Gastroesophageal sphincter (tissue), 3 donors: ENCODE measurements at regions not wholly inside any gene's neighbourhood (a gene's known extent, or its start where the extent isn't known, plus 50 kb on each side); places are given as distances from the start of the nearest gene placed in this dataset.

ENCODE experiments used
- CTCF ChIP-seq, 4 experiments: fragments of 200-600 bp in 2 of 4; fragments of 450-650 bp in 2 of 4; sonication (generic) in 1 of 4; IDR thresholded peaks; one replicate each; pipeline ENCODE4 v1.5.1; 2017 to 2019; ENCODE audit warnings: antibody characterized with exemption in 4 of 4, mild to moderate bottlenecking in 2 of 4, moderate library complexity in 2 of 4
- EP300 ChIP-seq: sonication (generic); formaldehyde crosslinking; IDR thresholded peaks from one replicate; pipeline ENCODE4 v1.6.1; 2017; ENCODE audit warnings: antibody characterized with exemption, mild to moderate bottlenecking
- POLR2A ChIP-seq, 2 donors: fragments of 450-650 bp; IDR thresholded peaks; one replicate each; pipeline ENCODE4 v1.6.1; 2017; ENCODE audit warnings: antibody characterized with exemption in 2 of 2, mild to moderate bottlenecking in 2 of 2, moderate library complexity in 1 of 2
- POLR2AphosphoS5 ChIP-seq: sonication (generic); formaldehyde crosslinking; IDR thresholded peaks from one replicate; pipeline ENCODE4 v1.6.1; 2017; ENCODE audit warnings: antibody characterized with exemption

GRCh38 chr13:52319876-52320275, 86.1 kb downstream of the THSD1 start:
- TF ChIP-seq CTCF (IDR thresholded peaks at IDR 0.05) (no peak), EP300 (no peak), POLR2AphosphoS5 (no peak), POLR2A (IDR thresholded peaks at IDR 0.05) (no peak)
